GM21737 (cell line): ENCODE measurements at regions not wholly inside any gene's neighbourhood (a gene's known extent, or its start where the extent isn't known, plus 50 kb on each side); places are given as distances from the start of the nearest gene placed in this dataset.

Source experiments
- ATAC-seq: cut with Tn5 transposase; IDR thresholded peaks from one replicate; pipeline ENCODE4 v1.9.1; 2021; ENCODE audit warnings: mild to moderate bottlenecking, moderate library complexity; ENCODE audit not compliant: unreplicated experiment

DNA sequence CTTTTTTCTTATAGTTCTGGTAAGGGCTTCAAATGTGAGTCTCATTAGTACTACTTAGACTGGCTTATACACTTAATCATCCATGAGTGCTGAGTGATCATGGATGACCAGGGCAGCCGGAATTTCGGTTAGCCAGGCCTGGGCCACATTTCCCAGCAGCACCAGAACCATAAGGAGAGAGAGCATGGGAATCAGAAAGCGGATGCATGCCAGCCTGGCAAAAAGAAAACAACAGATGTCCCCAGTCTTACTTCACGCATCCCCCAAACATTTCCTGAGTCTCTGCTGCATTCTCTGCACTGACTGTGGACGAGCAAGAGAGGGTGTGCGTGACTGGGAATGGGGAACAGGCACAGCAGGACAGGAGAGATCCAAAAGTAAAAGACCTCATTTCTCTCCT, 371.1 kb upstream of the ZNF608 start:
- no peak for ATAC-seq

DNA sequence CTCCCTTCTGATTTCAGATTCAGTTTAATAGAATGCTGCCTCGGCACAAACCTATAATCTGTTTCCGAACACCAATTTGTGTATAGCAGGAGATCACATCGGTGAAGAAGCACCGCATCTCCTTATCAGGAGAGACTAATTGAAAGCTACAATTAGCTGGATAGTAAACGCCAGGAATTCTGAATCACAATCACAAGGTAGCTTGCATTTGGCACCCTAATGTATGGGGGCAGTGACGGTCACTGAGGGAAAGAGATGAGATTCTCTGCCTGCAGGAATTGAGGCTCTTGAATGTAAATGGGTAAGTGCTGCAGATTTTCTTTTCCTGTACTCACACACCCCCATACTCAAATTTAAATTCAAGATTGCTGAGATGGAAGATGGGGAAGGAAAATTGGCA, 373.6 kb upstream of the ZNF608 start:
- ATAC-seq, result no peak

DNA sequence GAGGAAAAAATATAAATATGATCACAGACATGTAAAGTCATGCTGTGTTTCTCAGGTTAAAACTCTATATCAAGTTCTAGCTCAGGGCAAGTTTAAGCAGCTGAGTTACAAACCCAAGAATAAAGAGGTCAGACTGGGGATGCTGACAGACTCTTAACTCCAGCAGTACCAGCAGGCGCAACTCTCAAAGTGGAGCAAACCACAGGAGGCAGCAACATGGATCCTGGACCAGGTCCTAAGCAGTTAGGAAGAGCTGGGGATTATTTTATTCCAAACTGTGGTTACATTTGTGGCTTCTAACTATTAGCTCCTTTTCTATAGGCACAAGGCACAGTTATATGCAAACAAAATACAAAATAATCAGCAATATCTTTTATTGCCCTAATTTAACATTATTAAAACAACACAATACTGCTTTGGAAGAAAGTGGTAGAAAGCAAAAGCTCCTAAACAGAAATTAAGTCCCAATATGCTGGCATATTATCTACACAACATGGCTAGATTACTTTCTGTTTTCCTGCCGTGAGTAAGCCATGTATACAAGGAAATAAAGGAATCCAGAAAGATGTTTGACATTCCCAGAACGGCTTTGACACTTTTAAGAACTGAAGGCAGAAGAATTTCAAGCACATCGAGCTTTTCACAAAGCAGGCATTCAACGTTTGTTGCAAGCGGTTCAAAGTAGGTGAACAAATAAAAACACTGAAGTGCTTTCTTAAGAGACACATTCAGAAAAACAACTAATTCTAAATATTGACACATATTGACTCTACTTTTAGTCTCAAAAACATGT, 378.8 kb upstream of the ZNF608 start:
- ATAC-seq, result no peak

DNA sequence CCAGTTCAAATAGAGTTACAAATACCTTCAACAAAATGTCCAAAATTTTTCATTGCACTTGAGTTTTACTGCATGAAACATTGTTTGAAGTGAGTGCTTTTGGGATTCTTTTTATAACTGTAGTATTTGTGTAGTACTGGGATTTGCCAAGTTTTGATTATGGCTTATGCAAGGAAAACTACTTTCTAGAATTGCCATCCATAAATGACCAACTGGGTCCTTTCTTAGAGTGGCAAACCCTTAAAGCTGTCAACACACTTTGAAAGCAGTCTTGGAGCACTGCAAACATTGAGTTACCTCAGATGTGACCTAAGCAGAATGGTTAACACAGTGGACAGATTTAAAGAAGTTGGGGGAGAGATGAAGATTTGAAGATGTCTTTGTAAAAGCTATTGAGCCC, 379.6 kb upstream of the ZNF608 start:
- ATAC-seq, result no peak

DNA sequence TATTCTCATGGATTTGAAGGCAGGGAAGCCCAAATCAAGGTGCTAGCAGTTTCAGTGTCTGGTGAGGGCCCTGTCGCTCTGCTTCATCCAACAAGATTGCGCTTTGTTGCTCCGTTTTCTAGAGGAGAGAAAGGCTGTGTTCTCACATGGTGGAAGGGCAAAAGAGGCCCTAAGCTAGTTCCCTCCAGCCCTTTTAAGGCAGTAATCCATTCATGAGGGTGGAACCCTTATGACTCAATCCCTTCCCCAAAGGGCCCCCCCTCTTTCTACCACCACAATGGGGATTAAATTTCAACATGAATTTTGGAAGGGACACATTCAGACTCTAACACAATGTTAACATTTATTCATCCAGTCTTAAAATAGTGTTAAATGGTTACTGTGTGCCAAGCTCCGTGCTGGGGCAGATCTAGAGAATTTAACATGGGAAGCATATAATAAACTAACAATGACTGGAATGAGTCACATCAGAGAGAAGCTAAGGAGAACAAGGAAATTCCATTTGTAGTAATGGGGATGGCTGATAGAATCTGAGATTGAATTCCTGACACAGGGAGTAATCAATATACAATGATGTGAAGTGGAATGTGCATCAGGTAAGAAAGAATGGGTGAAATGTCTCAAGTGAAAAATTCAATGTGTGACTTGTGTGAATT, 382.8 kb upstream of the ZNF608 start:
- ATAC-seq, result no peak

DNA sequence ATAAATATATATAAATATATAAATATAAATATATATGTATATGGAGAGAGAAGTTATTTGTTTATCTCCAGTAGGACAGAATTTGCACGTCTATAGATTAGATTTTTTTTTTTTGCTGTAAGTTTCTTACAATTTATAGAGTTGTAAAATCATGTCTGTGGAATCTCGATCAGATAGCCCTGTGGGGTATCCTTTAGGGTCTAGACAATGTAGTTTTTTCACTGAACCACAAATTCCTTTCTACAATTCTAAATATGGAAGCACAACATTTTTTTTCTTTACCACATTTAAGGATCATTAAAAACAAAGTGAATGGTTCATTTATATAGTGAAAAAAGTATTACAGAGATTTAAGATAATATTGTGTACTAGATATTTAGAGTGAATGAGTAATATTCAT, 384.2 kb upstream of the ZNF608 start:
- no peak for ATAC-seq

DNA sequence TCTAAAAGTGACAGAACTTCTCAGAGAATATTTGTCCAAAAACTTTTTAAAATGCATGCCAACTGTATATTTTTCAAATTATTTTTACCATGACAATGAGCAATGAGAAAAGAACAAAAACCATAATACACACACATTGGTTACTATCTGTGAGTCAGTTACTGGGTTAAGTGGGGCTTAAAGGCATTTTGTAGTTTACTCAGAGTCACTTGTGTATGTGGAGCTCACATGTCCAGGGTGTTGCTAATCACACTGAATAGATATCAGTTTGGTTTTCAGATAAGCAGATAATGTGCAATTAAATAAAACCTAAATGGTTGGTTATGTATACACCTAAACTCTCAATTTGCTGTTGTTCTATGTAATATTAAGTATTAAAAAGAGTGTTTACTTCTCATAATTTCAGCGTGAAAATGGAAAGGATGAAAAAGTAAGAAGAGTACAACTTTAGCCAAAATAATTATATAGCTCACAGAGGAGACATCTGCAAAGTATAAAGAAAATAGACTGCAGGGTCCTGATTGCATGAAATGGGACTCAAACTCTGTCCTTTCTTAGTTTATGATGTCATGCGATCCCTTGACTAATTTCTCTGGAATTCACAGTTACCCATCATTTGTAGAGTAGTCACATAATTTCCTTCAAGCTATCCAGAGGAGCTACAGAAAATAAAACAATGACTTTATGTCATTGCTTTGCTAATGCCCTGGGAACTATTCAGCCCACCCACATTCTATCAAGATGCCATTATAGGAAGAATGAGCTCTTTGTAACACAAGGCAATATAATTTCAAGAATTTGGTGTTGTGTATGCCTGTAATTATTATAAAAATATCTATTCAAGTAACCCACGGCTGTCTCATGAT, 388.0 kb upstream of the ZNF608 start:
- ATAC-seq, result no peak

DNA sequence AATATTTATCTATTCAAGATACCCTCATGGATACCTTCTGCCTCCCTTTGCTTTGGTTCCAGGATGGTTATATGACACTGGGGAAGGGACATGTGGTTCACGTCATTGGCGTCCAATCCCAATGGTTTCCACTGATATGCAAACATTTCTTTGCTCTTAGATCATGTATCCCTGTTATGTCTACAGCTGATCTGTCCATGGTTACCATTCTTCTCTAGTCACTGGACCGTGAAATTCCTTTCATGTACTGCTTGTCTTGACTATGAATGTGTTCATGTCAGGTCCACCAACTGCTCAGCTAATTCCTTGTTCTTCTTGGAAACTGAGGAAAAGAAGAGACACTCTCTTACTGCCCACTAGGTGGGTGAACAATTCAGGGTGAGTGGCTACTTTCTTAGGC, 391.1 kb upstream of the ZNF608 start:
- no peak for ATAC-seq

DNA sequence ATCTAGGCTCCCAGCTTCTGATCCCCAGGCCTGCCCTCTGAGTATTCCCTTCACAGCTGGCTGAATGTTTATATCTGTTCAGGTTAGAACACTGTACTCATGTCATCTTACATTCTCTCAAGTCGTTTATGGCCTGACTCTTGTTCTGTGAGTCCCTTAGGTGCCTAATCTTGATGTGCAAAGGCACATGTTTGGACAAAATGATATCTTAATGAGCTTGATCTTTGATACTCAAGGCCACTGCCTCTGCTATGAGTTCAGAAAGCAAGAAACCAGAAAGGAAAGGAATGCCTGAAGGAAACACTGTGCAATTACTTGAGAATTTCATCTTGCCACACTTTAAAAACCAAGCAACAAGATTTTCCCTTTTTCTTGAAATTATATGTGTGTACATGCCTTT, 391.8 kb upstream of the ZNF608 start:
- ATAC-seq, result no peak

DNA sequence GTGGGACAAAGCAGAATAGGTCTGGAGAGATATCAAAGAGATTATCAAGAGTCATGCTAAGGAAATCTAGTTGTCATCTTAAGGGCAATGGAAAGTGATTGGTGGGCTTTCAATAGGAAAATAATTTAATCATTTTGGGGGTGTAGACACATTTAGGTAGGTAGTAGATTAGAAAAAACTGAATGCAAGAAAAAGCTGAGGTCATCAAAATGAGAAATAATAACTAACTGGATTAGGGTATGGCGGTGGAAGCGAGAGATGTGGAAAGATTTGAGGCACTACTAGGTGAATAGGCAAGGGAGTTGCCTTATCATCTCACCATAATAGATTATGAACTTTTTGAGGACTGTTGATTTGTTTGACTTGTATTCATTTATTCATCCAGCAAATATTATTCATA, 393.2 kb upstream of the ZNF608 start:
- ATAC-seq, result no peak

DNA sequence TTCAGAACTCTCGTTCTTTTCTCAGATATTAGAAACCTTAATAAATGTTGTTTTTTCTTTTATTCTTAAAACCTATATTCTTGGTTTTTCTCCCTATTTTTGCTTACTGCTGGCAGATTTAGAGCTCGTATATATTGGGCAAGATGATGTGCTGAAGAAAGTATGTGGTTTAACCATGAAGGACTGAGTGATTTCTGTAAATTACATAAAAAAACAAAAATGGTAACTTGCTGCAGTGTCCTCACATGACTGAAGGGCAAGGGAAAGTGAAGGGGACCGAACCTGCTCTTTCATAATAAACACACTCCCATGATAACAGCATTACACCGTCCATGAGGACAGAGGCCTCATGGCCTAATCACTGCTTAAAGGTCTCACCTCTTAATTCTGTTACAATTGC, 393.8 kb upstream of the ZNF608 start:
- ATAC-seq, result no peak

DNA sequence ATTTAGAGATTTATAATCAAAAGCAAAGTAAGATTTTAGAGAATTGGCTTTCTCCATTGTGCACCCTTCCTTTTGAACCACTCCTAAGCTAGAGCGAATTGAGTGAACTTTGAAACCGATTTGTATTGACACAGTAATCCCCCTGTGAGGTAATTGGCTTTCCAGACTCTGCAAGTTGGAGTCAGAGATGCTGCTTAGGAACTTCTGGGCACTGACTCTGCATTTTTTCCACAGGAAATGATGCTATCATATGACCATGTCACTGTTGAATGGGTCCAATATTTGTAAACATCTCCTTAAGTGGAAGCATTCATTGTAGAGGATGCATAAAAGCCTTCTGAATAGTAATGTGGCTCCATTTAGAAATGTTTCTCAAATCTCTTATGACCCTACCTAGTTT, 394.4 kb upstream of the ZNF608 start:
- ATAC-seq, result no peak

DNA sequence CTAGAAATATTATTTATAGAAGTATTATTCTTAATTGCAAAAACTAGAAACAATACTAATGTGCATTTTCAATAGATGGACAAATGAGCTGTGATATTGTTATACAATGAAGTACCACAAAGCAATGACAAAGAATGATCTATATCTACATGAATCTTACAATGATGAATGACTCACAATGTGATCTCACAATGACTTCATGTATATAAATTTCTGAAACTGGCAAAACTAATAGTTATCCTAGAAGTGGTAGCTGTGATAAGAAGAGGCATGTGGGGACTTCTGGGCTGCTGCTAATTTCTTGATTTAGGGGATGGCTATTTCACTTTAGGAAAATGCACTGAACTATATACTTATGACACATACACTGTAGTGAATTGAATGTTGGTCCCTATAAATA, 396.0 kb upstream of the ZNF608 start:
- ATAC-seq, result no peak

DNA sequence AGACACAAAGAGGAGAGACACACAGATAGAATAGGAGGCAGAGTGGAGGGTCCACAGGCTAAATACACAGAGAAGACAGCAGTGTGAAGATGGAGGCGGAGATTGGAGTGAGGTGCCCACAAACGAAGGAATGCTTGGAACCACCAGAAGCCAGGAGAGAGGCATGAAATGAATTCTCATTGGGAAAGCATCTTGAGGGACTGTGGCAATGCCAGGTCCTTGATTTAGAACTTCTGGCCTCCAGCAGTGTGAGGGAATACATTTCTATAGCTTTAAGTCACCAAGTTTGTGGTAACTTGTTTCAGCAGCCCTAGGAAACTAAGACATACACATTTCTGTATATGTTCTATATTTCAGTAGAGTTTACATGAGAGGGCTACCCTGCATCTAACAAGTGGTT, 396.6 kb upstream of the ZNF608 start:
- no peak for ATAC-seq

DNA sequence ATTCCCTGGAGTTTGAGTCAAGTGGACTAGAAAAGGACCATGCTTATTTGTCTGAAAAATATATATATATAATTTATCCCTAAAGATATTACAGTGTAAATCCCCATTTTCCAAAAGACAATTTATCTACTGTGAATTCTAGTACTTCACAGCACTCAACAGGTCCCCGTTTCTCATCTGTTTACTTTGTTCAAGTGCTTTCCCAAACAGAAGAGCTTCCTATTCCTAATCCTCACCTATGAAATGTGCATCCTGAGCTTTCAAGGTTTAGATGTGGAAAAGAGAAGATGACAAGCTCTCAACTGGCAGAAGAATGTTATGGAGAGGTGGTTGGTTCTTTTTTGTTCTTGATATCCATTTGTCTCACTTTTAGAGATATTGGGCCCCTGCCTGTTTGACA, 401.6 kb upstream of the ZNF608 start:
- no peak for ATAC-seq

DNA sequence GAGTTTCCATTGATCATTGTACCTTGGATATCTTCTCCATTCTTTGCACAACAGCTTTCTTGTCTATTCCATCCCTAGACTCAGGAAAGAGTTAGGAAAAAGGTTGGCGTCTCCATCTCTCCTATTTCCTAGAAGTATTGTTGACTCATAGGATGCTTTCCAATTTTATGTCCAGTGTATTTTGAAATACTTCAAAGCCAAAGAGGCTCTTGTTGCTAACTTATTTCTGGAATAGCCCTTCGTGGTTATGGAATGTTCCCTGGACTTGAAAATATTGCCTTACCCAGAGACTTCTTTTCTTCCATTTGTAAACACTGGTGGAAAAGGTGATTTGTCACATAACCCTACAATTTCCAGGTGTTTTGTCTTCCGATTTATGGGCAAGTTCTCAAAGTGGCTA, 402.3 kb upstream of the ZNF608 start:
- ATAC-seq, result no peak

DNA sequence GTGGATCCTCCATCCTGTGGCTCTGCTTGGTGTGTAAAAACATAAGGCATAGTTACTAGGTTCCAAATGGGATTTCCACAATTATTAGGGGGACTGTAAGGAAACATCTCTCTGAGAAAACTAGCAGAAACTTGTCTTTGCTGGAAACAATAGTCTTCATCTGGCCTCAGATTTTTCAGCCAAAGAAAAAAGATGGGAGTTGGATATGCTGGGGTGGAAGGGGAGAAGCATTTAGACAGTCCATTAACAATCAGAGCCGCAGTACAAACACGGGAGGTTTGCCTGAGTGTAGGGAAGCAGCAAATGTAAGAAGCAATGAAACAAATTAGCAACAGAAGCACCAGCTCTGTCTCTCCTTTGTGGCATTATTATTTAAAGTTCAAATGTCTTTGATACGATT, 402.7 kb upstream of the ZNF608 start:
- no peak for ATAC-seq

DNA sequence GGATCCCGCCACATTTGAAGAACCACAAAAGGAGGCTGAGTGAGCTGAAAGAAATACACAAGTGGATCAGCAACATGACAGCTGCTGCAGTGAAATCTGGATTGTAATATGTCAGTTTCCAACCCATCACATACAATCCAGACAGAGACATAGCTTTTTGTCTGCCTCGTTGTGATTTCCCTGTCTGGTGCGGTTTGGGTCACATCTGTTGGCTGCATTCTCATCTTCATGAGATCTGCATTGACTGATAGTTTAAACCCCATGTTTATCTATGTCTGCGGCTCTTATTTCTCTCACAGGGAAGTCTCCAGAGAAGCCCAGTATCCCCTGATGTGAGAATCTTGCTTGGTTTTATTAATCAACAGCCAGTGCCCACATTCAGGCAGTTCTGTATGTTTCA, 403.1 kb upstream of the ZNF608 start:
- ATAC-seq, result no peak

DNA sequence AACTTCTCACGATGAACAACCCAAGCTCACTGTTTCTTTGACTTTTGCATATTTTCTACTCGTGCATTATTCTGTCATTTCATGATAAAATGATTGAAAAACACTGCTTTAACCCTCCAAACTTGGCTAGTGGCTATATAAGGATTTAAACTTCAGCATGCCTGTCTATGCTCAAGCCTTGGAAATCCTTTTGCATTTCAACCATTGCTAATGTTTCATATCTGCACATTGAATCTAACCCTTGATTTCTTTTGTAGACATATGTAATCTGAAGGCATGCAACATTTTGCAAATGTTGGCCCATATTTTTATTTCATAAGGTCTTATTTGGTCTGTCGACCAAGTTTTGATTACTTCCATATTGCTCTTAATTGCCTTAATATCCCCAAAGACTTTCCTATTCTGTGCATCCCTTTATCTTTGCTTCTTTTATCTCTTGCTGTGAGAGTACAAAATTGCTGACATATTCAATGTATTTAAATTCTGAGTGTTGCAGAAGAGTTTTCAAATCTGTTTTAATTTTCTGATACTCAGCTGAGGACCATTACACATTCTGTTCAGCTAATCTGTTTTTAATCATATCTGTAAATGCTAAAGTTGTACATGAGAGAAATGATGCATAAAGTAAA, 403.7 kb upstream of the ZNF608 start:
- no peak for ATAC-seq

DNA sequence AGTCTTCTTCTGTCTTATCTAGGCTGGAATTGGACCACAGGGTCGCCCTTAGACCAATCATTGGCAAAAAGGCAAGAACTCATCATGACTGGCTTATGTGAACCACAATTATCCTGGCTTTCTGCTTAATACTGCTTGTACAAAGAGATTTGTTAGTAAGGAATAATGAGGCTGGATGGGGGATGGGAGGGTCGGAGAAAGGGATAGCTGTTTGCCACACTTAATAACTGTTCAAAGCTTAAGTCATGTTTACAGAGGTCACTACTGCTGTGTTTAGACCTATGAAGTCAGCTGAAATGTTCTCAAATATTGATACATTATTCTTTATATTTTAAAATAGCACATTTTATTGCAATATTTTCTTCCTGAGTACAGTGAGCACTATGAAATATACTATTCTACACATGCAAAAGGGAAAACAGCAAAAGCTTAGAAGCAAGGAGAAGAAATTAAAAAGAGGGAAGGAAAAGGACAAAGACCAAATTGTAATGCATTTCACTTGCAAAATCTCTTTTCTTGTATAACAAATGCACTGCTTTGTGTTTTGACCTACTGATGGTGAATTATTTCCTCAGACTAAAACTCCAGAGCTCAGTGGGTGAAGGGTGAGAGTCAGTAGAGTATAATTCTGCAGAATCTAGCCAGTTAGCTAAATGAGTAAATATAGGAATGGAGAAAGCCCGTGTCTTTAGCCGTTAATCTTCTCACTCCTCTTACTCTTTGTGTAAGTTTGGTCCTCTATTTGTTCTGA, 404.9 kb upstream of the ZNF608 start:
- no peak for ATAC-seq

DNA sequence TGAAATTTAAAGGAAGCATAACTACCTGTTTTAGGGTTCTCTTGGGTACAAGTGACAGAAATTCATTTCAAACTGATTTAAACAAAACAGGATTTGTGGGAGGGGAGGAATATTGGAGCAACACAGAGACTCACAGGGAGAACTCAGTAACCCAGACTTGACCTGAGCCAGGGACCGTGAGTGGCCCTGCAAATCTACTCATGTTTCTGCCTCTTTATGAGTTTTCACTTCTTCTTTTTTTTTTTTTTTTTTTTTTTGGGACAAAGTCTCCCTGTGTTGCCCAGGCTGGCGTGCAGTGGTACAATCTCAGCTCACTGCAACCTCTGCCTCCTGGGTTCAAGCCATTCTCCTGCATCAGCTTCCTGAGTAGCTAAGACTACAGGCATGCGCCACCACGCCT, 405.6 kb upstream of the ZNF608 start:
- no peak for ATAC-seq
